ENCODE measurements at regions not wholly inside any gene's neighbourhood (a gene's known extent, or its start where the extent isn't known, plus 50 kb on each side); places are given as distances from the start of the nearest gene placed in this dataset.
A peak's percentile ranks its signal among the peaks of the same experiment; 100 is the strongest.

DNA sequence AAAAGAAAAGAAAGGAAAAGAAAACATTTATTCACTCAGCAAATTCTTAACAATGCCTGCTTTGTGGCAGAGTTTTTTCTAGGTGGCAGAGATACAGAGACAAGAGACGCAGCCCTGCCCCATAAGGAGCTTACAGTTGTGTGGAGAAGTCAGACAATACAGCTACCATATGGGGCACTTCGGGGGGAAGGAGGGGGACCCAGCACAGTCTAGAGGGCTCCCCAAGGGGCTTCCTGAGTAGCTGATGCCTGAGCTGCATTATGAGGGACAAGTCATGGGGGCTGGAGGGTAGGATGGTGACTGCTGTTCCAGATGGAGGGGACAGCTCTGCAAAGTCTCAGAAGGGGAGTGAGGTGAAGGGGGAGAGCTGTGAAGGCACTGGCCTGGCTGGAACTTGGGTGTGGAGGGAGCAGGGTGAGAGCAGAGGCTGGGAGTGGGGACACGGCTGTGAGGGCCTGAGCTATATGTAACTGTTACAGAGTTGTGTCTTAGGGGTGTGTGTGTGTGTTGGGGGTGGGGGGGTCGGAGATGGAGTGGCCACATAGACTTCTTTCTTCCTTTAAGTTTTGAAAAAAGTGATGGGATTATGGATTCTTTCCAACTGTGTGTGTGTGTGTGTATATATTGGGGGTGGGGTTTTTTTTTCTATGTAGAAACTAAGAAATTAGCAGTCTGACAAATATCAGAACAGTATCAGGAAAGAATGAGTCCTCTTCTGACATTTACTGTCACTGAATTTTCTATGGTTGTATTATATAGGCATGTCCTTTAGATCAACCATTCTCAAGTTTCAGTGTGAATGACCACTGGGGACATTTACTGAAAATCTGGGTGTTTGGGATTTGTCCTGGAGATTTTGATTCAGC lies 66.0 kb upstream of the HAAO start:
- intact Hi-C loops (cut with micrococcal nuclease) = loop anchor here (1.0 to 2.0 kb wide), 3 partner anchors 88 to 626 kb away; partner anchors contain the start of gene ZFP36L2
- ATAC-seq = peak; percentile 13; the same call in 1 of the 2 replicates
- no peak overlapping the region for H3K9ac ChIP-seq (ENCODE audit: low read length)

More for the DNA sequence above, 66.0 kb upstream of the HAAO start:
- Histone ChIP-seq H3K4me1 (ENCODE audit: control insufficient read depth in 1 of 2, insufficient read depth in 2 of 2, low read length in 2 of 2) (no peaks in the 10 kb centered on the region), H3K27me3 (ENCODE audit: insufficient read depth, low read length) (no peaks in the 10 kb centered on the region), H3K4me2 (ENCODE audit: low read length) (no peak overlapping the region), H4K20me1 (ENCODE audit: insufficient read depth) (no peaks in the 10 kb centered on the region), H3K4me3 (replicated peaks in 1 of 2; ENCODE audit: low read depth in 1 of 2, low read length in 2 of 2) (no peak overlapping the region), H3K36me3 (ENCODE audit: control insufficient read depth in 1 of 2, insufficient read depth in 2 of 2, low read length in 2 of 2) (no peaks in the 10 kb centered on the region), H3K27ac (ENCODE audit: low read depth, low read length) (no peak overlapping the region), H3K79me2 (ENCODE audit: insufficient read depth, low read length) (no peaks in the 10 kb centered on the region), H2AFZ (ENCODE audit: low read depth, low read length, poor library complexity, severe bottlenecking) (peak overlapping the region; percentile 75), H3K9me3 (ENCODE audit: control insufficient read depth in 1 of 2, insufficient read depth in 1 of 2, low read depth in 1 of 2, low read length in 2 of 2) (no peaks in the 10 kb centered on the region), H3K9me2 (ENCODE audit: insufficient read depth) (no peaks in the 10 kb centered on the region)
- DNase-seq (ENCODE audit: low read depth, low spot score) = no peak
- TF ChIP-seq SRF (IDR thresholded peaks at IDR 0.05; ENCODE audit: low read depth) (no peak), ZNF274 (IDR thresholded peaks at IDR 0.05; ENCODE audit: low read depth, low read length) (no peak), EGR1 (IDR thresholded peaks at IDR 0.05; ENCODE audit: low read depth) (no peak), ZBTB33 (IDR thresholded peaks at IDR 0.05; ENCODE audit: extremely low read depth, insufficient replicate concordance, low read length) (no peak), SIN3A (IDR thresholded peaks at IDR 0.05; ENCODE audit: low read depth) (no peak), FOSL1 (IDR thresholded peaks at IDR 0.05; ENCODE audit: low read depth) (no peak), POLR2AphosphoS5 (IDR thresholded peaks at IDR 0.05; ENCODE audit: low read depth, low read length) (no peak), EZH2phosphoT487 (IDR thresholded peaks at IDR 0.05; ENCODE audit: borderline replicate concordance) (no peak), RAD21 (IDR thresholded peaks at IDR 0.05; ENCODE audit: low read depth) (no peak), TCF7L2 (IDR thresholded peaks at IDR 0.05; ENCODE audit: borderline replicate concordance, extremely low read depth, insufficient read depth, insufficient read length) (no peak), ELF1 (IDR thresholded peaks at IDR 0.05; ENCODE audit: borderline replicate concordance, low read depth) (no peak), CEBPB (IDR thresholded peaks at IDR 0.05; ENCODE audit: low read depth) (no peak), MAX (IDR thresholded peaks at IDR 0.05) (no peak)
- TF ChIP-seq, protein P1, sequence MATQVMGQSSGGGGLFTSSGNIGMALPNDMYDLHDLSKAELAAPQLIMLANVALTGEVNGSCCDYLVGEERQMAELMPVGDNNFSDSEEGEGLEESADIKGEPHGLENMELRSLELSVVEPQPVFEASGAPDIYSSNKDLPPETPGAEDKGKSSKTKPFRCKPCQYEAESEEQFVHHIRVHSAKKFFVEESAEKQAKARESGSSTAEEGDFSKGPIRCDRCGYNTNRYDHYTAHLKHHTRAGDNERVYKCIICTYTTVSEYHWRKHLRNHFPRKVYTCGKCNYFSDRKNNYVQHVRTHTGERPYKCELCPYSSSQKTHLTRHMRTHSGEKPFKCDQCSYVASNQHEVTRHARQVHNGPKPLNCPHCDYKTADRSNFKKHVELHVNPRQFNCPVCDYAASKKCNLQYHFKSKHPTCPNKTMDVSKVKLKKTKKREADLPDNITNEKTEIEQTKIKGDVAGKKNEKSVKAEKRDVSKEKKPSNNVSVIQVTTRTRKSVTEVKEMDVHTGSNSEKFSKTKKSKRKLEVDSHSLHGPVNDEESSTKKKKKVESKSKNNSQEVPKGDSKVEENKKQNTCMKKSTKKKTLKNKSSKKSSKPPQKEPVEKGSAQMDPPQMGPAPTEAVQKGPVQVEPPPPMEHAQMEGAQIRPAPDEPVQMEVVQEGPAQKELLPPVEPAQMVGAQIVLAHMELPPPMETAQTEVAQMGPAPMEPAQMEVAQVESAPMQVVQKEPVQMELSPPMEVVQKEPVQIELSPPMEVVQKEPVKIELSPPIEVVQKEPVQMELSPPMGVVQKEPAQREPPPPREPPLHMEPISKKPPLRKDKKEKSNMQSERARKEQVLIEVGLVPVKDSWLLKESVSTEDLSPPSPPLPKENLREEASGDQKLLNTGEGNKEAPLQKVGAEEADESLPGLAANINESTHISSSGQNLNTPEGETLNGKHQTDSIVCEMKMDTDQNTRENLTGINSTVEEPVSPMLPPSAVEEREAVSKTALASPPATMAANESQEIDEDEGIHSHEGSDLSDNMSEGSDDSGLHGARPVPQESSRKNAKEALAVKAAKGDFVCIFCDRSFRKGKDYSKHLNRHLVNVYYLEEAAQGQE (IDR thresholded peaks at IDR 0.05; ENCODE audit: low read depth) = no peak
- ChIA-PET RAD21 (ENCODE audit: low non-redundant PET in 1 of 2, low total read pairs in 2 of 2, uncharacterized antibody in 2 of 2, unreplicated experiment in 2 of 2) (no interaction called here), CTCF (interaction anchor here (0.9 to 1.1 kb wide), 3 partner anchors 71 to 719 kb away, joined by 3 read pairs; no protein-coding TSS in a partner anchor), POLR2A (interaction anchor here (2.8 kb wide), 1 partner anchor 368 kb away, joined by 7 read pairs; the partner anchor contains the start of gene ZFP36L2)
- no TSS peak for BruUV-seq (replicated peaks)
